ENCODE measurements at regions not wholly inside any gene's neighbourhood (a gene's known extent, or its start where the extent isn't known, plus 50 kb on each side); places are given as distances from the start of the nearest gene placed in this dataset.

DNA sequence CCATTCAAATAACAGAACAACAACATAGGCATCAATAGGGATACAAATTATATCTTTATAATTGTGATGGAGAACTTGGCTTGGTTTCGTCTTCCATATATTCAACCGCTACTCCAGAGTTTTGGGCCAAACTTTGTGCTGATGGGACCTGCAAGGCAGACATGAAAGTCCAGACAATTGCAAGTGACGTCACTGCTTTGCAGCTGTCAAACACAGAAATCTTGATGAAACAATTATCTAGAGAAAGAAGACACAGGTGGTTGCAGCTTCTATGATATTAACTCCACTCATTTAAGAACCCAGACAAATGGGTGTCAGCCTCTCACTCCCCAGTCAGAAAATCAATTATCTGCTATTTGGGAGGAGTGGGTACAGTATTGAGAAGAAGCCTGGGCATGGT is 390.6 kb downstream of the NUF2 start:
- TF ChIP-seq, protein P1, sequence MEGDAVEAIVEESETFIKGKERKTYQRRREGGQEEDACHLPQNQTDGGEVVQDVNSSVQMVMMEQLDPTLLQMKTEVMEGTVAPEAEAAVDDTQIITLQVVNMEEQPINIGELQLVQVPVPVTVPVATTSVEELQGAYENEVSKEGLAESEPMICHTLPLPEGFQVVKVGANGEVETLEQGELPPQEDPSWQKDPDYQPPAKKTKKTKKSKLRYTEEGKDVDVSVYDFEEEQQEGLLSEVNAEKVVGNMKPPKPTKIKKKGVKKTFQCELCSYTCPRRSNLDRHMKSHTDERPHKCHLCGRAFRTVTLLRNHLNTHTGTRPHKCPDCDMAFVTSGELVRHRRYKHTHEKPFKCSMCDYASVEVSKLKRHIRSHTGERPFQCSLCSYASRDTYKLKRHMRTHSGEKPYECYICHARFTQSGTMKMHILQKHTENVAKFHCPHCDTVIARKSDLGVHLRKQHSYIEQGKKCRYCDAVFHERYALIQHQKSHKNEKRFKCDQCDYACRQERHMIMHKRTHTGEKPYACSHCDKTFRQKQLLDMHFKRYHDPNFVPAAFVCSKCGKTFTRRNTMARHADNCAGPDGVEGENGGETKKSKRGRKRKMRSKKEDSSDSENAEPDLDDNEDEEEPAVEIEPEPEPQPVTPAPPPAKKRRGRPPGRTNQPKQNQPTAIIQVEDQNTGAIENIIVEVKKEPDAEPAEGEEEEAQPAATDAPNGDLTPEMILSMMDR (IDR thresholded peaks at IDR 0.05; ENCODE audit: poor library complexity, severe bottlenecking): no peak
- TF ChIP-seq EP300 (conservative IDR thresholded peaks at IDR 0.05; ENCODE audit: poor library complexity, severe bottlenecking) (no peak), EZH2 (IDR thresholded peaks at IDR 0.05; ENCODE audit: borderline replicate concordance, insufficient read depth, low read length, poor library complexity, severe bottlenecking) (no peak)

Data from neural cell (in vitro differentiated cells).